ENCODE measurements at regions not wholly inside any gene's neighbourhood (a gene's known extent, or its start where the extent isn't known, plus 50 kb on each side); places are given as distances from the start of the nearest gene placed in this dataset.

GRCh38 chr12:46484396-46485061 lies 112.0 kb upstream of the SLC38A2 start:
- no peak for TF ChIP-seq EP300 (IDR thresholded peaks at IDR 0.05)
- no peak for TF ChIP-seq POLR2AphosphoS5 (IDR thresholded peaks at IDR 0.05)
- no peak for TF ChIP-seq CTCF (IDR thresholded peaks at IDR 0.05)
- no peak for TF ChIP-seq POLR2A (IDR thresholded peaks at IDR 0.05)
- Histone ChIP-seq H3K36me3 (no peaks in the 10 kb centered on the region), H3K9me3 (no peaks in the 10 kb centered on the region), H3K4me3 (no peak overlapping the region), H3K4me1 (peaks cover 0 to 6% (median 0%) of the 10 kb centered on the region in 4 donors), H3K27me3 (no peaks in the 10 kb centered on the region), H3K27ac (no peak overlapping the region)
- WGBS, 2 donors, result 88 to 92% methylated on average over 6 of the region's 6 CpGs
- ATAC-seq (ENCODE audit: low FRiP score in 2 of 2) (no peak), DNase-seq (no peak)

DNA sequence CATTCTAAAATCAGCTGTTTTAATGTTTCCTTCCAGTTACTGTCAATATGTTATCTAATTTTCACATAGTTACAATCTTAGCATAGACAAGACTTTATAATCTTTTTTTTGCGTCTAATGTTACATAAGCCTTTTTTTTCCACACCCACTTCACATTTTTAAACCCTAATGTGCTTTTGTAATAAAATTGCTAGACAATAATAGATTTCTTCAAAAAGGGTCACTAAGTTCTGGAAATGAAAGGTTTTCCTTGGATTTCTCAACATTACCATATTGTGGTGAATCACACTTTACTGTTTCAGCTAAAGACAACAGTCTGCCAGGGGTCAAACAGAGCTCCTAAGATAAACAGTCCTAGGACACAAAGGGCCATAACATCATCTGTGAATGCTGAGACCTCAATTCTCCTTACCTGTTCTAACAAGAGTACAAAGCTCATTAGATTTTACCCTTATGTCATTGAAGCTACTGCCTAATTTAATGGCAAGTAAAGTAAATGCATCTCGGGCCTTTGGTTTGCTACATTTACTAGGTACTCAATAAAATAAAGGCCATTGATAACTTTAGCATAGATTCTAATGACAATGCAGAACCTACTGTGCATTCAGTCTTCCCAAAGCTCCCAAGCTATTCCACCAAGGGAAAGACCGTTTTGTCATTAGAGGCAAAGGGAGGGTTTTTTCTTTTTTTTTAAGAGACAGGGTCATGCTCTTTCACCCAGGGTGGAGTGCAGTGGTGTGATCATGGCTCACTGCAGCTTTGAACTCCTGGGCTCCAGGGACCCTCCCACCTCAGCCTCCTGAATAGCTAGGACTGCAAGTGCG lies 111.2 kb upstream of the SLC38A2 start:
- Histone ChIP-seq H3K4me3 (no peak overlapping the region), H3K27me3 (no peaks in the 10 kb centered on the region), H3K9me3 (no peaks in the 10 kb centered on the region), H3K27ac (no peak overlapping the region), H3K4me1 (peaks cover 0 to 6% (median 0%) of the 10 kb centered on the region in 4 donors), H3K36me3 (no peaks in the 10 kb centered on the region)
- 85 to 87% methylated on average over 4 of the region's 4 CpGs for WGBS, 2 donors
- ATAC-seq (ENCODE audit: low FRiP score in 2 of 2) (peak in 1 of 2 donors; percentile 56), DNase-seq (no peak)
- peak in 1 of 2 donors; percentile 12 for TF ChIP-seq POLR2AphosphoS5 (IDR thresholded peaks at IDR 0.05)
- TF ChIP-seq POLR2A (IDR thresholded peaks at IDR 0.05), result no peak

GRCh38 chr12:46480724-46481123 lies 108.2 kb upstream of the SLC38A2 start:
- no peaks in the 10 kb centered on the region for H3K4me1 ChIP-seq

DNA sequence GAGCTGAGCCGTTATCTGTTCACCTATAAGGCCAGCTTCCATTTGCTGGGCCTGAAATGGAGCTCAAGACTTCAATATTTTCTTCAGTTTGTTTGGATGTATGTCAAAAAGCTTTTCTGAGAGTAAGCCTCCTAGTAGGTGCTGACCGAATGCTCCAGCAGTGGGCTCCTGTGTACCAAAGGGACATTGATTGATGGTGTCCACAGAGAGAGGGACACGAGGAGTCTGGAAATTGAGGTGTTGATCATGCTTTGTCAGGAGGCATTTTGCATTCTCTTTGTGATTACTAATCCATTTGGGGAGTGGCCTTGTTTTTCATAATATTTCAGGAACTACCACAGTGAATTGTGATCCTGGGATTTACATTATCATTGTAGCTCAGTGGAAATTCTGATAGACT lies 107.7 kb upstream of the SLC38A2 start:
- Histone ChIP-seq H3K9me3 (no peaks in the 10 kb centered on the region), H3K4me1 (no peaks in the 10 kb centered on the region), H3K36me3 (no peaks in the 10 kb centered on the region), H3K27me3 (no peaks in the 10 kb centered on the region), H3K4me3 (no peak overlapping the region), H3K27ac (no peak overlapping the region)
- no peak for TF ChIP-seq CTCF (IDR thresholded peaks at IDR 0.05)
- TF ChIP-seq EP300 (IDR thresholded peaks at IDR 0.05), result no peak
- no peak for TF ChIP-seq POLR2AphosphoS5 (IDR thresholded peaks at IDR 0.05)
- no peak for TF ChIP-seq POLR2A (IDR thresholded peaks at IDR 0.05)
- ATAC-seq (ENCODE audit: low FRiP score in 2 of 2) (no peak), DNase-seq (no peak)
- 93 to 95% methylated on average over 3 of the region's 3 CpGs for WGBS, 2 donors

More at GRCh38 chr12:46480724-46481123, 108.2 kb upstream of the SLC38A2 start:
- Histone ChIP-seq H3K4me3 (no peak overlapping the region), H3K36me3 (no peaks in the 10 kb centered on the region), H3K27me3 (no peaks in the 10 kb centered on the region), H3K9me3 (no peaks in the 10 kb centered on the region), H3K27ac (no peak overlapping the region)
- 80 to 100% methylated on average over 1 of the region's 1 CpG for WGBS, 2 donors
- no peak for TF ChIP-seq POLR2AphosphoS5 (IDR thresholded peaks at IDR 0.05)
- TF ChIP-seq EP300 (IDR thresholded peaks at IDR 0.05), result no peak
- no peak for TF ChIP-seq CTCF (IDR thresholded peaks at IDR 0.05)
- no peak for TF ChIP-seq POLR2A (IDR thresholded peaks at IDR 0.05)
- no peak for DNase-seq
- ATAC-seq (ENCODE audit: low FRiP score in 2 of 2), result no peak

- ATAC-seq (ENCODE audit: low FRiP score in 2 of 2) (no peak), DNase-seq (no peak)
- Histone ChIP-seq H3K4me1 (peaks cover 11 to 17% (median 14%) of the 10 kb centered on the region in 4 donors), H3K9me3 (no peaks in the 10 kb centered on the region), H3K27me3 (no peaks in the 10 kb centered on the region), H3K36me3 (no peaks in the 10 kb centered on the region), H3K4me3 (no peak overlapping the region), H3K27ac (no peak overlapping the region)
- TF ChIP-seq EP300 (IDR thresholded peaks at IDR 0.05) (no peak), CTCF (IDR thresholded peaks at IDR 0.05) (no peak), POLR2AphosphoS5 (IDR thresholded peaks at IDR 0.05) (no peak), POLR2A (IDR thresholded peaks at IDR 0.05) (no peak)
- WGBS, 2 donors, result 76 to 92% methylated on average over 2 of the region's 2 CpGs
Observed at GRCh38 chr12:46478123-46478522, 105.5 kb upstream of the SLC38A2 start.

All from upper lobe of left lung (tissue), 6 donors.